GM12878 (cell line): ENCODE measurements at regions not wholly inside any gene's neighbourhood (a gene's known extent, or its start where the extent isn't known, plus 50 kb on each side); places are given as distances from the start of the nearest gene placed in this dataset.

ENCODE experiments used
- CTCF ChIP-seq, 3 experiments: IDR thresholded peaks in 2 of 3; conservative IDR thresholded peaks in 1 of 3; 2 replicates each; pipeline ENCODE4 v1.5.1; 2011; ENCODE audit warnings: low read depth in 3 of 3, low read length in 3 of 3, mild to moderate bottlenecking in 3 of 3, control low read depth in 2 of 3, moderate library complexity in 2 of 3, inconsistent platforms in 1 of 3, mixed read lengths in 1 of 3; ENCODE audit not compliant: control insufficient read depth in 2 of 3, insufficient read depth in 1 of 3; ENCODE audit errors: extremely low read depth in 1 of 3
- EZH2 ChIP-seq: IDR thresholded peaks from 2 replicates; pipeline ENCODE4 v1.6.1; 2012; ENCODE audit warnings: low read depth, mild to moderate bottlenecking, control low read depth, inconsistent platforms, low read length, borderline replicate concordance; ENCODE audit not compliant: control insufficient read depth
- KDM1A ChIP-seq: fragments of 200-600 bp; sonication (generic); IDR thresholded peaks from 2 replicates; pipeline ENCODE4 v1.6.1; 2016; ENCODE audit warnings: borderline replicate concordance
- SIN3A ChIP-seq: IDR thresholded peaks from 2 replicates; pipeline ENCODE4 v1.6.1; 2012; ENCODE audit warnings: low read depth, low read length, improper control_type of control experiment
- SPI1 ChIP-seq: IDR thresholded peaks from 2 replicates; pipeline ENCODE4 v1.6.1; 2011; ENCODE audit warnings: low read depth, mild to moderate bottlenecking, low read length, moderate library complexity, borderline replicate concordance; ENCODE audit not compliant: insufficient read depth
- TF ChIP-seq, protein P1 (sequence below): fragments of 450-650 bp; formaldehyde crosslinking; IDR thresholded peaks from 2 replicates; pipeline ENCODE4 v1.4.0; 2020; ENCODE audit warnings: mild to moderate bottlenecking, moderate library complexity

DNA sequence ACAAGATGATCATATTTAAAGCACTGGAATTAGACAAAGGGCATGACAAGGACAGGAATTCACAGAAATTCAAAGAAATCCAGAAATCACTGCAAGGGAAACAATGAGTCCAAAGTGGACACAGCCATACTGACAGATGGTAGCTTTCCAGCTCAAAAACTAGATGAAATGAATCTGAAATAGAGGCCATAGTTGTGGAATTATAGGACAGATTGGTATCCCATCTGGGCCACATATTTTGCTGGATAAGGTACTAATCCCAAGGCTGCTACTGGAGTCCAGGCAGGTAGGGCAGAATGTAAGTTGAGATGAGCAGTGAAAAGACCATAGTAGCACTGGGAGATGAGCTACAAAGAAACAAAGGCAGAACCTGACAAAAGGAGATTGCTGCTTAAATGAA, 258.3 kb upstream of the ANO3 start:
- TF ChIP-seq EZH2 (no peak), CTCF (IDR thresholded peaks at IDR 0.05 in 2 of 3, conservative IDR thresholded peaks at IDR 0.05 in 1 of 3; ENCODE audit: control insufficient read depth in 2 of 3, extremely low read depth in 1 of 3, insufficient read depth in 1 of 3, low read depth in 3 of 3, low read length in 3 of 3) (no peak), KDM1A (no peak), SPI1 (no peak), SIN3A (no peak)
- TF ChIP-seq, protein P1, sequence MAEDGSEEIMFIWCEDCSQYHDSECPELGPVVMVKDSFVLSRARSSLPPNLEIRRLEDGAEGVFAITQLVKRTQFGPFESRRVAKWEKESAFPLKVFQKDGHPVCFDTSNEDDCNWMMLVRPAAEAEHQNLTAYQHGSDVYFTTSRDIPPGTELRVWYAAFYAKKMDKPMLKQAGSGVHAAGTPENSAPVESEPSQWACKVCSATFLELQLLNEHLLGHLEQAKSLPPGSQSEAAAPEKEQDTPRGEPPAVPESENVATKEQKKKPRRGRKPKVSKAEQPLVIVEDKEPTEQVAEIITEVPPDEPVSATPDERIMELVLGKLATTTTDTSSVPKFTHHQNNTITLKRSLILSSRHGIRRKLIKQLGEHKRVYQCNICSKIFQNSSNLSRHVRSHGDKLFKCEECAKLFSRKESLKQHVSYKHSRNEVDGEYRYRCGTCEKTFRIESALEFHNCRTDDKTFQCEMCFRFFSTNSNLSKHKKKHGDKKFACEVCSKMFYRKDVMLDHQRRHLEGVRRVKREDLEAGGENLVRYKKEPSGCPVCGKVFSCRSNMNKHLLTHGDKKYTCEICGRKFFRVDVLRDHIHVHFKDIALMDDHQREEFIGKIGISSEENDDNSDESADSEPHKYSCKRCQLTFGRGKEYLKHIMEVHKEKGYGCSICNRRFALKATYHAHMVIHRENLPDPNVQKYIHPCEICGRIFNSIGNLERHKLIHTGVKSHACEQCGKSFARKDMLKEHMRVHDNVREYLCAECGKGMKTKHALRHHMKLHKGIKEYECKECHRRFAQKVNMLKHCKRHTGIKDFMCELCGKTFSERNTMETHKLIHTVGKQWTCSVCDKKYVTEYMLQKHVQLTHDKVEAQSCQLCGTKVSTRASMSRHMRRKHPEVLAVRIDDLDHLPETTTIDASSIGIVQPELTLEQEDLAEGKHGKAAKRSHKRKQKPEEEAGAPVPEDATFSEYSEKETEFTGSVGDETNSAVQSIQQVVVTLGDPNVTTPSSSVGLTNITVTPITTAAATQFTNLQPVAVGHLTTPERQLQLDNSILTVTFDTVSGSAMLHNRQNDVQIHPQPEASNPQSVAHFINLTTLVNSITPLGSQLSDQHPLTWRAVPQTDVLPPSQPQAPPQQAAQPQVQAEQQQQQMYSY, result no peak
